PC-9 (cell line): ENCODE measurements at regions not wholly inside any gene's neighbourhood (a gene's known extent, or its start where the extent isn't known, plus 50 kb on each side); places are given as distances from the start of the nearest gene placed in this dataset.

Experiments used
- CTCF ChIP-seq: fragments of 200-600 bp; sonication (generic); conservative IDR thresholded peaks from 2 replicates; pipeline ENCODE4 v1.6.1; 2017; ENCODE audit warnings: mixed run types, antibody characterized with exemption, mild to moderate bottlenecking, moderate library complexity
- EZH2 ChIP-seq: fragments of 200-600 bp; sonication (generic); IDR thresholded peaks from 2 replicates; pipeline ENCODE4 v1.8.0; 2017; ENCODE audit warnings: antibody characterized with exemption, low read depth

GRCh38 chr7:88363869-88364268, 57.2 kb upstream of the STEAP4 start:
- TF ChIP-seq EZH2 = no peak
- TF ChIP-seq CTCF = no peak
